ENCODE measurements at regions not wholly inside any gene's neighbourhood (a gene's known extent, or its start where the extent isn't known, plus 50 kb on each side); places are given as distances from the start of the nearest gene placed in this dataset.

DNA sequence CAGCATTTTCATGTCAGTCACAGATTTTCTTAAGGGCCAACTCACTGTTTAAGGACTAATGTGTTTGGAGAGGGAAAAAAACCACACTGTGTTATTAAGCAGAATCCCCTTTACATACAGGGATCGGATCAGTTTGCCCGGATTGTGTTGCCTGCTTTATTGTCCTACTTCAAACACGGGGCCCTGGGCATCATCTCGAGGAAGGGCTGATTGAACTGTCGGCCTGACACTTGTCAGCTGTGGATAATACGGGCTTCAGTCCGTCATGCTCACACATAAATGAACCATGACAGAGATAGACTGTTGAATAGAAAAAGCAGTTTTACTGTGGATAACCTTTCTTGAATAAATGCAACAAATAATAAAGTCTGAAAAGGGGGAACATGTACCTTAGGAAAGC, 325.0 kb downstream of the ZSWIM6 start:
- no peak for TF ChIP-seq NR2F2 (IDR thresholded peaks at IDR 0.05)
- TF ChIP-seq, protein P1, sequence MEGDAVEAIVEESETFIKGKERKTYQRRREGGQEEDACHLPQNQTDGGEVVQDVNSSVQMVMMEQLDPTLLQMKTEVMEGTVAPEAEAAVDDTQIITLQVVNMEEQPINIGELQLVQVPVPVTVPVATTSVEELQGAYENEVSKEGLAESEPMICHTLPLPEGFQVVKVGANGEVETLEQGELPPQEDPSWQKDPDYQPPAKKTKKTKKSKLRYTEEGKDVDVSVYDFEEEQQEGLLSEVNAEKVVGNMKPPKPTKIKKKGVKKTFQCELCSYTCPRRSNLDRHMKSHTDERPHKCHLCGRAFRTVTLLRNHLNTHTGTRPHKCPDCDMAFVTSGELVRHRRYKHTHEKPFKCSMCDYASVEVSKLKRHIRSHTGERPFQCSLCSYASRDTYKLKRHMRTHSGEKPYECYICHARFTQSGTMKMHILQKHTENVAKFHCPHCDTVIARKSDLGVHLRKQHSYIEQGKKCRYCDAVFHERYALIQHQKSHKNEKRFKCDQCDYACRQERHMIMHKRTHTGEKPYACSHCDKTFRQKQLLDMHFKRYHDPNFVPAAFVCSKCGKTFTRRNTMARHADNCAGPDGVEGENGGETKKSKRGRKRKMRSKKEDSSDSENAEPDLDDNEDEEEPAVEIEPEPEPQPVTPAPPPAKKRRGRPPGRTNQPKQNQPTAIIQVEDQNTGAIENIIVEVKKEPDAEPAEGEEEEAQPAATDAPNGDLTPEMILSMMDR (IDR thresholded peaks at IDR 0.05; ENCODE audit: low read depth, low read length, missing input control): no peak
- TF ChIP-seq, protein P2, sequence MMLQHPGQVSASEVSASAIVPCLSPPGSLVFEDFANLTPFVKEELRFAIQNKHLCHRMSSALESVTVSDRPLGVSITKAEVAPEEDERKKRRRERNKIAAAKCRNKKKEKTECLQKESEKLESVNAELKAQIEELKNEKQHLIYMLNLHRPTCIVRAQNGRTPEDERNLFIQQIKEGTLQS (IDR thresholded peaks at IDR 0.05): no peak
- TF ChIP-seq RAD21 (IDR thresholded peaks at IDR 0.05): no peak
- TF ChIP-seq, protein P3, sequence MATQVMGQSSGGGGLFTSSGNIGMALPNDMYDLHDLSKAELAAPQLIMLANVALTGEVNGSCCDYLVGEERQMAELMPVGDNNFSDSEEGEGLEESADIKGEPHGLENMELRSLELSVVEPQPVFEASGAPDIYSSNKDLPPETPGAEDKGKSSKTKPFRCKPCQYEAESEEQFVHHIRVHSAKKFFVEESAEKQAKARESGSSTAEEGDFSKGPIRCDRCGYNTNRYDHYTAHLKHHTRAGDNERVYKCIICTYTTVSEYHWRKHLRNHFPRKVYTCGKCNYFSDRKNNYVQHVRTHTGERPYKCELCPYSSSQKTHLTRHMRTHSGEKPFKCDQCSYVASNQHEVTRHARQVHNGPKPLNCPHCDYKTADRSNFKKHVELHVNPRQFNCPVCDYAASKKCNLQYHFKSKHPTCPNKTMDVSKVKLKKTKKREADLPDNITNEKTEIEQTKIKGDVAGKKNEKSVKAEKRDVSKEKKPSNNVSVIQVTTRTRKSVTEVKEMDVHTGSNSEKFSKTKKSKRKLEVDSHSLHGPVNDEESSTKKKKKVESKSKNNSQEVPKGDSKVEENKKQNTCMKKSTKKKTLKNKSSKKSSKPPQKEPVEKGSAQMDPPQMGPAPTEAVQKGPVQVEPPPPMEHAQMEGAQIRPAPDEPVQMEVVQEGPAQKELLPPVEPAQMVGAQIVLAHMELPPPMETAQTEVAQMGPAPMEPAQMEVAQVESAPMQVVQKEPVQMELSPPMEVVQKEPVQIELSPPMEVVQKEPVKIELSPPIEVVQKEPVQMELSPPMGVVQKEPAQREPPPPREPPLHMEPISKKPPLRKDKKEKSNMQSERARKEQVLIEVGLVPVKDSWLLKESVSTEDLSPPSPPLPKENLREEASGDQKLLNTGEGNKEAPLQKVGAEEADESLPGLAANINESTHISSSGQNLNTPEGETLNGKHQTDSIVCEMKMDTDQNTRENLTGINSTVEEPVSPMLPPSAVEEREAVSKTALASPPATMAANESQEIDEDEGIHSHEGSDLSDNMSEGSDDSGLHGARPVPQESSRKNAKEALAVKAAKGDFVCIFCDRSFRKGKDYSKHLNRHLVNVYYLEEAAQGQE (IDR thresholded peaks at IDR 0.05): no peak
- no peak for TF ChIP-seq JUND (IDR thresholded peaks at IDR 0.05)
- no peak for TF ChIP-seq TAF1 (conservative IDR thresholded peaks at IDR 0.05)
